Neural progenitor cell (in vitro differentiated cells): ENCODE measurements at regions not wholly inside any gene's neighbourhood (a gene's known extent, or its start where the extent isn't known, plus 50 kb on each side); places are given as distances from the start of the nearest gene placed in this dataset.

Experiments used
- DNase-seq: peaks from one replicate; pipeline ENCODE4 v3.0.0-alpha.2; 2016; ENCODE audit warnings: low spot score
- H2AFZ ChIP-seq: fragments of 200-600 bp; sonication (generic); replicated peaks from 2 replicates; pipeline ENCODE4 v1.6.1; 2016; ENCODE audit warnings: antibody characterized with exemption
- H3F3A ChIP-seq: fragments of 200-600 bp; sonication (generic); 2 replicates; pipeline ENCODE4 v1.6.1; 2016; ENCODE audit warnings: antibody characterized with exemption, low read depth
- H3K27ac ChIP-seq: fragments of 200-600 bp; sonication (generic); 2 replicates; pipeline ENCODE4 v1.5.1; 2016; ENCODE audit warnings: mild to moderate bottlenecking
- H3K27me3 ChIP-seq: fragments of 200-600 bp; sonication (generic); 2 replicates; pipeline ENCODE4 v1.6.1; 2016; ENCODE audit warnings: mild to moderate bottlenecking, moderate library complexity
- H3K36me3 ChIP-seq: fragments of 200-600 bp; sonication (generic); 2 replicates; pipeline ENCODE4 v1.5.1; 2016
- H3K4me1 ChIP-seq: fragments of 200-600 bp; sonication (generic); 2 replicates; pipeline ENCODE4 v1.6.1; 2016; ENCODE audit warnings: mixed run types
- H3K4me2 ChIP-seq: fragments of 200-600 bp; sonication (generic); 2 replicates; pipeline ENCODE4 v1.6.1; 2016
- H3K4me3 ChIP-seq: fragments of 200-600 bp; sonication (generic); 2 replicates; pipeline ENCODE4 v1.5.1; 2016
- H3K79me2 ChIP-seq: fragments of 200-600 bp; sonication (generic); 2 replicates; pipeline ENCODE4 v1.6.1; 2016; ENCODE audit warnings: low read depth
- H3K9ac ChIP-seq: fragments of 200-600 bp; sonication (generic); 2 replicates; pipeline ENCODE4 v1.6.1; 2016
- H3K9me3 ChIP-seq: fragments of 200-600 bp; sonication (generic); 2 replicates; pipeline ENCODE4 v1.5.1; 2016; ENCODE audit warnings: low read depth
- H4K20me1 ChIP-seq: fragments of 200-600 bp; sonication (generic); 2 replicates; pipeline ENCODE4 v1.6.1; 2016; ENCODE audit warnings: low read depth
- H3K27ac Mint-ChIP-seq: 3 replicates; pipeline ENCODE4 v1.8.0; 2021; ENCODE audit warnings: mixed read lengths
- H3K27me3 Mint-ChIP-seq: 2 replicates; pipeline ENCODE4 v1.8.0; 2022; ENCODE audit warnings: low read depth, mild to moderate bottlenecking, inconsistent platforms, moderate library complexity, mixed read lengths; ENCODE audit not compliant: insufficient read depth
- H3K36me3 Mint-ChIP-seq: 3 replicates; pipeline ENCODE4 v1.8.0; 2021; ENCODE audit warnings: mixed read lengths
- H3K4me1 Mint-ChIP-seq: 3 replicates; pipeline ENCODE4 v1.8.0; 2021; ENCODE audit warnings: mixed read lengths
- H3K4me3 Mint-ChIP-seq: 3 replicates; pipeline ENCODE4 v1.8.0; 2021; ENCODE audit warnings: mild to moderate bottlenecking, moderate library complexity, mixed read lengths
- H3K9me3 Mint-ChIP-seq: 3 replicates; pipeline ENCODE4 v1.8.0; 2020; ENCODE audit warnings: mixed read lengths
- EZH2 ChIP-seq: fragments of 200-600 bp; sonication (generic); IDR thresholded peaks from 2 replicates; pipeline ENCODE4 v1.6.1; 2017; ENCODE audit warnings: antibody characterized with exemption, mild to moderate bottlenecking, moderate library complexity
- EZH2phosphoT487 ChIP-seq: fragments of 200-600 bp; sonication (generic); IDR thresholded peaks from 2 replicates; pipeline ENCODE4 v1.6.1; 2017; ENCODE audit warnings: antibody characterized with exemption
- TF ChIP-seq, protein P1 (sequence below): fragments of 200-600 bp; sonication (generic); IDR thresholded peaks from 2 replicates; pipeline ENCODE4 v1.5.1; 2017; ENCODE audit warnings: antibody characterized with exemption, mild to moderate bottlenecking

GRCh38 chr10:18968159-18968558 is 80.4 kb upstream of the MALRD1 start:
- TF ChIP-seq, protein P1, sequence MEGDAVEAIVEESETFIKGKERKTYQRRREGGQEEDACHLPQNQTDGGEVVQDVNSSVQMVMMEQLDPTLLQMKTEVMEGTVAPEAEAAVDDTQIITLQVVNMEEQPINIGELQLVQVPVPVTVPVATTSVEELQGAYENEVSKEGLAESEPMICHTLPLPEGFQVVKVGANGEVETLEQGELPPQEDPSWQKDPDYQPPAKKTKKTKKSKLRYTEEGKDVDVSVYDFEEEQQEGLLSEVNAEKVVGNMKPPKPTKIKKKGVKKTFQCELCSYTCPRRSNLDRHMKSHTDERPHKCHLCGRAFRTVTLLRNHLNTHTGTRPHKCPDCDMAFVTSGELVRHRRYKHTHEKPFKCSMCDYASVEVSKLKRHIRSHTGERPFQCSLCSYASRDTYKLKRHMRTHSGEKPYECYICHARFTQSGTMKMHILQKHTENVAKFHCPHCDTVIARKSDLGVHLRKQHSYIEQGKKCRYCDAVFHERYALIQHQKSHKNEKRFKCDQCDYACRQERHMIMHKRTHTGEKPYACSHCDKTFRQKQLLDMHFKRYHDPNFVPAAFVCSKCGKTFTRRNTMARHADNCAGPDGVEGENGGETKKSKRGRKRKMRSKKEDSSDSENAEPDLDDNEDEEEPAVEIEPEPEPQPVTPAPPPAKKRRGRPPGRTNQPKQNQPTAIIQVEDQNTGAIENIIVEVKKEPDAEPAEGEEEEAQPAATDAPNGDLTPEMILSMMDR = no peak
- TF ChIP-seq EZH2phosphoT487 (no peak), EZH2 (no peak)
- no peak overlapping the region for H3K4me2 ChIP-seq
- no peaks in the 10 kb centered on the region for H3K4me1 ChIP-seq
- H3K27ac ChIP-seq = no peak overlapping the region
- H3K4me3 ChIP-seq = no peak overlapping the region
- no peaks in the 10 kb centered on the region for H3F3A ChIP-seq
- no peaks in the 10 kb centered on the region for H3K27me3 ChIP-seq
- H3K27me3 Mint-ChIP-seq = no peaks in the 10 kb centered on the region
- no peak overlapping the region for H3K4me3 Mint-ChIP-seq
- H3K4me1 Mint-ChIP-seq = no peaks in the 10 kb centered on the region
- H3K27ac Mint-ChIP-seq = no peak overlapping the region
- no peak overlapping the region for H3K9ac ChIP-seq
- H4K20me1 ChIP-seq = no peaks in the 10 kb centered on the region
- no peaks in the 10 kb centered on the region for H3K79me2 ChIP-seq
- peaks cover 11% of the 10 kb centered on the region for H3K9me3 Mint-ChIP-seq
- H2AFZ ChIP-seq = no peak overlapping the region
- H3K36me3 ChIP-seq = no peaks in the 10 kb centered on the region
- no peaks in the 10 kb centered on the region for H3K36me3 Mint-ChIP-seq
- no peaks in the 10 kb centered on the region for H3K9me3 ChIP-seq
- DNase-seq = no peak

GRCh38 chr10:18976696-18977251 is 71.8 kb upstream of the MALRD1 start:
- no peaks in the 10 kb centered on the region for H4K20me1 ChIP-seq
- H3K4me1 Mint-ChIP-seq = peaks cover 8% of the 10 kb centered on the region
- H3K4me1 ChIP-seq = no peaks in the 10 kb centered on the region
- TF ChIP-seq EZH2phosphoT487 = no peak
- TF ChIP-seq, protein P1 = no peak
- no peak for TF ChIP-seq EZH2
- no peaks in the 10 kb centered on the region for H3K36me3 ChIP-seq
- no peak overlapping the region for H3K27ac Mint-ChIP-seq
- H3K79me2 ChIP-seq = no peaks in the 10 kb centered on the region
- no peak overlapping the region for H3K4me3 ChIP-seq
- no peaks in the 10 kb centered on the region for H3K27me3 ChIP-seq
- H3K27ac ChIP-seq = no peak overlapping the region
- H3K9ac ChIP-seq = no peak overlapping the region
- no peak overlapping the region for H2AFZ ChIP-seq
- H3K4me2 ChIP-seq = no peak overlapping the region
- H3K4me3 Mint-ChIP-seq = no peak overlapping the region
- no peaks in the 10 kb centered on the region for H3K9me3 ChIP-seq
- H3K27me3 Mint-ChIP-seq = no peaks in the 10 kb centered on the region
- peaks cover 6% of the 10 kb centered on the region for H3K9me3 Mint-ChIP-seq
- H3K36me3 Mint-ChIP-seq = no peaks in the 10 kb centered on the region
- H3F3A ChIP-seq = no peaks in the 10 kb centered on the region
- no peak for DNase-seq

DNA sequence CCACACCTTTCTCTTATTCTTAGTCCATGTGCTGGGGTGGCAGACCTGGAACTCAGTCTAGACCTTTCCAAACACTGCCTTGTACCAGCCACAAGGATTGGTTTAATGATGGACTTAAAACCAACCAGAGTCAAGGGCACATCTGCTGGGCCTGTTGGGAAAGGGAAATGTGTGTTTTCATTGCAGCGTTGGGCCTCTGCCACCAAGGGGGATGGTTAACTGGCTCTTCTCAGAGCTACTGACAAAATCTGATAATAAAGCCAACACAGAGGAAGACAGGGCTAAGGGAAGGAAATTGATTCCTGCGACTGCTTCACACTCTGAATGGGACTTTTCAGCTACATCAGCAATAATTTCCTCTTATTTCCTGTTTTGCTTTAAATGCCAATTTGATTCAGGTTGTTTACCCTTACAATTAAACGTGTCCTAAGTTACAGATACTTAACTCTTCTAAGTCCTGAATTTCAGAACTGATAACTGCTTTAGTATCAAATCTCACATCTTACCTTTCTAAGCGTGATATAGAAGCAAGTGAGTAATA is 68.4 kb upstream of the MALRD1 start:
- H3K4me1 Mint-ChIP-seq = peaks cover 8% of the 10 kb centered on the region
- H3F3A ChIP-seq = no peaks in the 10 kb centered on the region
- H3K4me3 Mint-ChIP-seq = no peak overlapping the region
- no peak overlapping the region for H3K4me3 ChIP-seq
- no peaks in the 10 kb centered on the region for H3K79me2 ChIP-seq
- no peak overlapping the region for H3K27ac Mint-ChIP-seq
- H2AFZ ChIP-seq = no peak overlapping the region
- H3K27me3 Mint-ChIP-seq = no peaks in the 10 kb centered on the region
- H3K9me3 ChIP-seq = no peaks in the 10 kb centered on the region
- no peaks in the 10 kb centered on the region for H3K36me3 ChIP-seq
- H3K4me2 ChIP-seq = no peak overlapping the region
- H4K20me1 ChIP-seq = no peaks in the 10 kb centered on the region
- no peaks in the 10 kb centered on the region for H3K36me3 Mint-ChIP-seq
- H3K4me1 ChIP-seq = no peaks in the 10 kb centered on the region
- no peak overlapping the region for H3K9ac ChIP-seq
- no peak for DNase-seq
- no peak overlapping the region for H3K27ac ChIP-seq
- no peaks in the 10 kb centered on the region for H3K9me3 Mint-ChIP-seq
- no peaks in the 10 kb centered on the region for H3K27me3 ChIP-seq
- TF ChIP-seq, protein P1 = no peak
- TF ChIP-seq EZH2phosphoT487 = no peak
- TF ChIP-seq EZH2 = no peak
